PC-9 (cell line): ENCODE measurements at regions not wholly inside any gene's neighbourhood (a gene's known extent, or its start where the extent isn't known, plus 50 kb on each side); places are given as distances from the start of the nearest gene placed in this dataset. TPM values are rescaled to one million over a fixed set of nuclear protein-coding genes. Genes with fewer than 3 reads are reported as not detected.

ENCODE experiments used
- BruUV-seq: library from RNA; stranded (reverse); fragments of 400-500 nt; replicated peaks from 2 replicates; lab custom pipeline; 2021; lab: Mats Ljungman, UMichigan
- CTCF ChIA-PET: fragments of 300-600 bp; sonication (Branson Sonifier 250); formaldehyde crosslinking; loops from one replicate; lab custom pipeline; 2022; ENCODE audit warnings: antibody characterized with exemption; lab: Charles Lee
- POLR2A ChIA-PET: fragments of 300-600 bp; sonication (Branson Sonifier 250); formaldehyde crosslinking; loops from one replicate; lab custom pipeline; 2022; ENCODE audit warnings: antibody characterized with exemption; ENCODE audit not compliant: unreplicated experiment; lab: Charles Lee
- DNase-seq, 2 experiments: peaks; one replicate each; pipeline versions ENCODE4 v3.0.0 to v3.0.0-alpha.2; 2015 to 2022; ENCODE audit warnings: mixed read lengths in 1 of 2
- H2AFZ ChIP-seq: fragments of 200-600 bp; sonication (generic); 2 replicates; pipeline ENCODE4 v1.8.1; 2017; ENCODE audit warnings: antibody characterized with exemption
- H3F3A ChIP-seq: fragments of 200-600 bp; sonication (generic); 2 replicates; pipeline ENCODE4 v1.8.1; 2017; ENCODE audit warnings: antibody characterized with exemption, mild to moderate bottlenecking, low read depth; ENCODE audit not compliant: insufficient read depth
- H3K27ac ChIP-seq: fragments of 200-600 bp; sonication (generic); 2 replicates; pipeline ENCODE4 v1.6.1; 2016; ENCODE audit warnings: mixed run types
- H3K27me3 ChIP-seq: fragments of 200-600 bp; sonication (generic); 2 replicates; pipeline ENCODE4 v1.6.1; 2016; ENCODE audit warnings: low read depth, mixed run types; ENCODE audit not compliant: insufficient read depth
- H3K36me3 ChIP-seq: fragments of 200-600 bp; sonication (generic); 2 replicates; pipeline ENCODE4 v1.6.1; 2016; ENCODE audit warnings: low read depth, mixed run types
- H3K4me1 ChIP-seq: fragments of 200-600 bp; sonication (generic); replicated peaks from 2 replicates; pipeline ENCODE4 v1.6.1; 2016; ENCODE audit warnings: mixed run types; ENCODE audit not compliant: insufficient read depth
- H3K4me2 ChIP-seq: fragments of 200-600 bp; sonication (generic); 2 replicates; pipeline ENCODE4 v1.6.1; 2017; ENCODE audit warnings: mixed run types
- H3K4me3 ChIP-seq: fragments of 200-600 bp; sonication (generic); 2 replicates; pipeline ENCODE4 v1.6.1; 2016; ENCODE audit warnings: mixed run types
- H3K79me2 ChIP-seq: fragments of 200-600 bp; sonication (generic); 2 replicates; pipeline ENCODE4 v1.6.1; 2017; ENCODE audit warnings: low read depth, mixed run types
- H3K9me2 ChIP-seq: fragments of 200-600 bp; sonication (generic); 2 replicates; pipeline ENCODE4 v1.8.1; 2017; ENCODE audit warnings: mild to moderate bottlenecking; ENCODE audit not compliant: insufficient read depth
- H3K9me3 ChIP-seq: fragments of 200-600 bp; sonication (generic); 2 replicates; pipeline ENCODE4 v1.8.1; 2016; ENCODE audit warnings: low read depth; ENCODE audit not compliant: insufficient read depth
- H4K20me1 ChIP-seq: fragments of 200-600 bp; sonication (generic); 2 replicates; pipeline ENCODE4 v1.8.1; 2017; ENCODE audit not compliant: insufficient read depth
- CTCF ChIP-seq: fragments of 200-600 bp; sonication (generic); conservative IDR thresholded peaks from 2 replicates; pipeline ENCODE4 v1.6.1; 2017; ENCODE audit warnings: mixed run types, antibody characterized with exemption, mild to moderate bottlenecking, moderate library complexity
- EZH2 ChIP-seq: fragments of 200-600 bp; sonication (generic); IDR thresholded peaks from 2 replicates; pipeline ENCODE4 v1.8.0; 2017; ENCODE audit warnings: antibody characterized with exemption, low read depth
- intact Hi-C: fragments of 100-400 bp; cut with micrococcal nuclease; formaldehyde crosslinking; loops from one replicate; pipeline ENCODE4 v1.10.0; 2022; ENCODE audit not compliant: unreplicated experiment
- microRNA-seq: library from miRNA; unstranded; fragments of <30 nt; microRNA quantifications from one replicate; pipeline ENCODE4 v1.2.0, GENCODE V29; 2021; ENCODE audit warnings: borderline number of aligned reads, borderline replicate concordance

- intact Hi-C loops, result no loop called here
- DNase-seq, result no peak
- no TSS peak for BruUV-seq
- Histone ChIP-seq H3K27ac (no peak overlapping the region), H3K27me3 (no peaks in the 10 kb centered on the region), H4K20me1 (no peaks in the 10 kb centered on the region), H3K4me3 (no peak overlapping the region), H3K4me1 (no peaks in the 10 kb centered on the region), H3K79me2 (no peaks in the 10 kb centered on the region), H3K9me2 (no peaks in the 10 kb centered on the region), H3K9me3 (no peaks in the 10 kb centered on the region), H3K36me3 (no peaks in the 10 kb centered on the region), H3F3A (no peaks in the 10 kb centered on the region), H2AFZ (no peak overlapping the region), H3K4me2 (no peak overlapping the region)
- POLR2A ChIA-PET, result no interaction called here
- CTCF ChIA-PET, result no interaction called here
- no peak for TF ChIP-seq EZH2
- TF ChIP-seq CTCF, result no peak
These were observed 111.2 kb downstream of the HAO1 start for GRCh38 chr20:7829031-7829430.

GRCh38 chr20:7829776-7830175 lies 110.5 kb downstream of the HAO1 start:
- H3K79me2 ChIP-seq, result no peaks in the 10 kb centered on the region
- BruUV-seq, result no TSS peak
- no peak overlapping the region for H2AFZ ChIP-seq
- H3K27ac ChIP-seq, result no peak overlapping the region
- TF ChIP-seq CTCF (no peak), EZH2 (no peak)
- ChIA-PET POLR2A (no interaction called here), CTCF (no interaction called here)
- no peak overlapping the region for H3K4me2 ChIP-seq
- no peaks in the 10 kb centered on the region for H3F3A ChIP-seq
- no peaks in the 10 kb centered on the region for H3K9me2 ChIP-seq
- intact Hi-C loops, result no loop called here
- H4K20me1 ChIP-seq, result no peaks in the 10 kb centered on the region
- H3K27me3 ChIP-seq, result no peaks in the 10 kb centered on the region
- no peak overlapping the region for H3K4me3 ChIP-seq
- no peaks in the 10 kb centered on the region for H3K4me1 ChIP-seq
- peaks cover 6% of the 10 kb centered on the region; the same call in 1 of the 2 replicates for H3K9me3 ChIP-seq
- H3K36me3 ChIP-seq, result no peaks in the 10 kb centered on the region
- no peak for DNase-seq

Small RNA genes lying in the stretch of these regions (microRNA-seq; reads per million reads assigned to microRNA genes)
- not detected for gene MIR8062
